ENCODE measurements at regions not wholly inside any gene's neighbourhood (a gene's known extent, or its start where the extent isn't known, plus 50 kb on each side); places are given as distances from the start of the nearest gene placed in this dataset.

DNA sequence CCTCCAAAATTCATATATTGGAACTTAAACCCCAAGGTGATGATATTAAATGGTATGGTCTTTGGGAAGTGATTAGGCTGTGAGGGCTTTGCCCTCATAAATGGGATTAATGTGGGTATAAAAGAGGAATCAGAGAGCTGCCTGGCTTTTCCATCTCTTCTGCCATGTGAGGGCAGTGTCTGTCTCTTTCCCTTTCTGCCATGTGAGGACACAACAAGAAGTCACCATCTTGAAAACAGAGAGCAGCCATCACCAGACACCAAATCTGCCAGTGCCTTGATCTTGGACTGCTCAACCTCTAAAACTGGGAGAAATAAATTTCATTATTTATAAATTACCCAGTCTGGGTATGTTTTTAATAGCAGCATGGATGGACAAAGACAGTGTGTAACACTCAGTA is 263.0 kb downstream of the PAX1 start:
- no peak for DNase-seq (ENCODE audit: low read depth)
- H3K4me3 ChIP-seq (replicated peaks; ENCODE audit: low read depth, low read length), result no peak overlapping the region
- TF ChIP-seq, protein P1, sequence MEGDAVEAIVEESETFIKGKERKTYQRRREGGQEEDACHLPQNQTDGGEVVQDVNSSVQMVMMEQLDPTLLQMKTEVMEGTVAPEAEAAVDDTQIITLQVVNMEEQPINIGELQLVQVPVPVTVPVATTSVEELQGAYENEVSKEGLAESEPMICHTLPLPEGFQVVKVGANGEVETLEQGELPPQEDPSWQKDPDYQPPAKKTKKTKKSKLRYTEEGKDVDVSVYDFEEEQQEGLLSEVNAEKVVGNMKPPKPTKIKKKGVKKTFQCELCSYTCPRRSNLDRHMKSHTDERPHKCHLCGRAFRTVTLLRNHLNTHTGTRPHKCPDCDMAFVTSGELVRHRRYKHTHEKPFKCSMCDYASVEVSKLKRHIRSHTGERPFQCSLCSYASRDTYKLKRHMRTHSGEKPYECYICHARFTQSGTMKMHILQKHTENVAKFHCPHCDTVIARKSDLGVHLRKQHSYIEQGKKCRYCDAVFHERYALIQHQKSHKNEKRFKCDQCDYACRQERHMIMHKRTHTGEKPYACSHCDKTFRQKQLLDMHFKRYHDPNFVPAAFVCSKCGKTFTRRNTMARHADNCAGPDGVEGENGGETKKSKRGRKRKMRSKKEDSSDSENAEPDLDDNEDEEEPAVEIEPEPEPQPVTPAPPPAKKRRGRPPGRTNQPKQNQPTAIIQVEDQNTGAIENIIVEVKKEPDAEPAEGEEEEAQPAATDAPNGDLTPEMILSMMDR (IDR thresholded peaks at IDR 0.05; ENCODE audit: low read length, missing control alignments), result no peak

DNA sequence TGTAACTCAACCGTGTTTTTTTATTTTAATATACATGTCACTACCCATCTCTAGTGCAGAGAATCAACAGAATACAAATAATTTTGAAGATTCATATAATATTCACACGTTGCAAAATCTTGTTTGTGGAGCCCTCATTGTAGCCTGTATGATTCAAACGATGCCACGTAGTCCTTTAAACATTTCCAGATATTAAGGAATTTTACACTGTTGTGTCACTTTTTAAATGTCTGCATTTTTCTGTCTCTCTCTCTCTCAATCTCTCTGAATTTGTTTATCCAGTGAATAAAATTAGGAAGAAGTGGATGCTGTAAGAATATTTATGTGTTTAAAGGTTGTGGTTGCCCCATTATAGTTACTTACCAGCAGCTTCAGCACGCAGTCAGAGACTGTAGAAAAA is 262.0 kb downstream of the PAX1 start:
- no peak for DNase-seq (ENCODE audit: low read depth)
- TF ChIP-seq, protein P1 (IDR thresholded peaks at IDR 0.05; ENCODE audit: low read length, missing control alignments), result no peak
- no peak overlapping the region for H3K4me3 ChIP-seq (replicated peaks; ENCODE audit: low read depth, low read length)

DNA sequence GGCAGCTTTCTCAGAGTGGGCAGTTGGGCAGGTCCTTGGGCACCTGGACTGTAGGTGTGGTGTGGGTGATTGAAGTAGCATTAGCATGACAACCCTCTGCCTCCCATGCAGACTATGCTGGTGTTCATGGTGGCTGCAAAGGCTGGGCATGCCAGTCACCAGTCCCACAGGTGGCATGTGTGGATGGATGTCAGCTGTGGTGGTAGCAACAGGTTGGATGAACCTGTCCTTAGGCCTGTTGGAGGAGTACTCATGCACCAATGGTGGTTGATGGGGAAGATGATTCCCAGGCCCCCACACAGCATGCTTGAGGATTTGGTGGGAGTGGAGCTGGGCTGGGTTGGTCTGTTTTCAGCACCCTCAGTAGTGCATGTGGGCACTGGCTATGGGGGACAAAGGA is 251.1 kb downstream of the PAX1 start:
- TF ChIP-seq, protein P1 (IDR thresholded peaks at IDR 0.05; ENCODE audit: low read length, missing control alignments), result no peak
- DNase-seq (ENCODE audit: low read depth), result no peak
- no peak overlapping the region for H3K4me3 ChIP-seq (replicated peaks; ENCODE audit: low read depth, low read length)

DNA sequence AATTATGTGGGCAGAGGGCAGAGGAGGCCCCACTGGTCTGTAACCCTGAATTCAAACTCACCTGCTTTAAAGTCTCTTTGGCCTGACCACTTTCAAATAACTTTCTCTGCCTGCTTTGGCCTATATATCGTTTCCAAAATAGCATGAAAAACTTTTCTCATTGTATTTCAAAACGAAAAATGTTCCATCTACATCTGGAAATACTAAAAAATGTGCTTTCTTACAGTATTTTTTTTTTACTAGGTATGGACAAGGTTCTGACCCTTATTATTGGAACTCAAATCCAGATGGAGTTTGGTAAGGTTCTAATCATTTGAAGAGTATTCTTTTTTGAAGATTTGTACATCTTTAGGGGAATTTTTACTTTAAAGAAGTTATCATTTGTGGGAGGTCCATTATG is 241.9 kb downstream of the PAX1 start:
- TF ChIP-seq, protein P1 (IDR thresholded peaks at IDR 0.05; ENCODE audit: low read length, missing control alignments), result no peak
- H3K4me3 ChIP-seq (replicated peaks; ENCODE audit: low read depth, low read length), result no peak overlapping the region
- DNase-seq (ENCODE audit: low read depth), result no peak

DNA sequence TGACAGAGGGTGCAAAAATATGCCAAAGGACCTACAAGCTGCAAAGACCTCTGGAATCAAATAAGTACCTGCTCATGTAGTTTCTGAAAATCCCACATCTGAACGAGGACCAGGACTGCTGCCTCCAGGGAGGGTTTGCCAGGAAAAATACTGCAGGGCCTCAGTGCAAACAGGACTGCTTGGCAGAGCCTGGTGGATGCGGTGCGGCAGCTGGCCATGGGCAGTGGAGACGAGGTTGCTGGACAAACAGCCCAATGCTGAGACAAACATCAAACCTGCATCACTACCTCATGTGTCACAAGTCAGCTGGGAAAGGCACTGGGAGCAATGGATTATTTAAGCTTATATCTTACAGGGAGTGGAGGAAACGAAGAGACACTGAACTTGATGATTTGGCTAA is 238.8 kb downstream of the PAX1 start:
- H3K4me3 ChIP-seq (replicated peaks; ENCODE audit: low read depth, low read length), result no peak overlapping the region
- no peak for DNase-seq (ENCODE audit: low read depth)
- TF ChIP-seq, protein P1 (IDR thresholded peaks at IDR 0.05; ENCODE audit: low read length, missing control alignments), result no peak

DNA sequence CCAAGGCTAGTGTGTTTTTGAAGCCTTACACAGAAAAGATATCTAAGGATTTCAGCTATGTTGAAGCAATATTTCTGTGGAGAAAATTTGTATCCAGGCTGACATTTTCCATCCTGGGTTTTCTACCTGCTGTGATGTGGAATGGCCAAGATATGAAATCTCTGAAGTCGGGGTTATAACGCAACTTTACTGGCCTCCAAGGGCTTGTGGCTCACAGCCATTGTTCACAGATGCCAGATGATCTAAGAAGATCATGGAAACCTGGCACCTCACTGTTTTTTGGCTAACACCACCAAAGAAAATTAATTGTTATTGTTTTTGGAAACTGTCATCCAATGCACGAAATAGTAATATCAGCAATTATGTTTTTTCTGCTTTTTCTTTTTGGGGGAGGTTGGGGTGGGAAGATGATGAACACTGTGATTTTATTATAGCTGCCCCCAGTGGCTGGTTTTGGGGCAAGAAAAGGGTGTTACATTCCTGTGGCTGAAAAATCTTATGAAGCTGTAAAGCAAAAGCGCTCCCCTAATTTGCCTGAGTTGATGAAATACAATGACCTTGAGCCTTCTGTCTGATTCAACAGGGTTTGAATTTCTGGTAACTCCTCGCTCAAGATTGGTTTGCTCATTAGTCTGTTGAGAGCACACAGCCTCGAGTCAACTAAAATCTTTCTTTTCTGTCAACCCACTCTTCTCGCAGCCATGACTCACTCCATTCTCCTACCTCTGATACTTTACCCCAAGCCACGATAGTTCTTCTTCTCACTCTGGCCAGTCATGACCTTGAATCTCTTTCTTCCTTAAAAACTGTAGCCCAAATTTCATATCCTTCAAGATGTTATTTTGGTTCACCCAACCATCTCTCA is 236.7 kb downstream of the PAX1 start:
- DNase-seq (ENCODE audit: low read depth), result no peak
- TF ChIP-seq, protein P1 (IDR thresholded peaks at IDR 0.05; ENCODE audit: low read length, missing control alignments), result no peak

More for the DNA sequence above, 236.7 kb downstream of the PAX1 start:
- no peak overlapping the region for H3K4me3 ChIP-seq (replicated peaks; ENCODE audit: low read depth, low read length)

Data from fibroblast of pulmonary artery (primary cell).